ENCODE measurements at regions not wholly inside any gene's neighbourhood (a gene's known extent, or its start where the extent isn't known, plus 50 kb on each side); places are given as distances from the start of the nearest gene placed in this dataset.

GRCh38 chr3:125683067-125683829, 88.0 kb upstream of the OSBPL11 start:
- Histone ChIP-seq H3K4me3 (no peak overlapping the region), H3K36me3 (ENCODE audit: control insufficient read depth in 2 of 2, insufficient read depth in 2 of 2, low read length in 1 of 2) (no peaks in the 10 kb centered on the region), H4K20me1 (ENCODE audit: control insufficient read depth, insufficient read depth) (no peaks in the 10 kb centered on the region), H3K9me3 (replicated peaks; ENCODE audit: control insufficient read depth, insufficient read depth, low read length) (no peaks in the 10 kb centered on the region), H2AFZ (ENCODE audit: control insufficient read depth, low read depth, low read length) (no peak overlapping the region), H3K4me2 (ENCODE audit: control insufficient read depth, insufficient read depth) (no peak overlapping the region), H3K9ac (ENCODE audit: control insufficient read depth, insufficient read depth, low read length) (no peak overlapping the region), H3K4me1 (ENCODE audit: control insufficient read depth, insufficient read depth, low read length) (no peaks in the 10 kb centered on the region), H3K27ac (ENCODE audit: control insufficient read depth, insufficient read depth) (no peak overlapping the region), H3K27me3 (replicated peaks in 1 of 2; ENCODE audit: control insufficient read depth in 2 of 2, insufficient read depth in 2 of 2, low read length in 1 of 2) (no peaks in the 10 kb centered on the region; a peak in 1 of 4 replicates), H3K79me2 (ENCODE audit: control insufficient read depth, insufficient read depth, low read length) (no peaks in the 10 kb centered on the region)
- FAIRE-seq (no peak), ATAC-seq (no peak), DNase-seq (ENCODE audit: low read depth, low spot score) (no peak)
- ChIA-PET RAD21 (ENCODE audit: unreplicated experiment) (no interaction called here), POLR2A (no interaction called here), SMC1A (ENCODE audit: uncharacterized antibody, unreplicated experiment) (no interaction called here), CTCF (no interaction called here)
- intact Hi-C loops (cut with micrococcal nuclease; ENCODE audit: unreplicated experiment) (no loop called here), in situ Hi-C loops (cut with MboI) (no loop called here)
- no TSS peak for BruUV-seq (replicated peaks)
- TF ChIP-seq RBBP5 (conservative IDR thresholded peaks at IDR 0.05) (no peak), NFXL1 (IDR thresholded peaks at IDR 0.05; ENCODE audit: borderline replicate concordance) (no peak), ZNF592 (IDR thresholded peaks at IDR 0.05) (no peak)
- WGBS (ENCODE audit: insufficient coverage, insufficient replicate concordance, low lambda C conversion rate, missing lambda C conversion rate): 15% methylated on average over 9 of the region's 9 CpGs

Data from GM12878 (cell line).